Uterus (tissue), 3 donors: ENCODE measurements at regions not wholly inside any gene's neighbourhood (a gene's known extent, or its start where the extent isn't known, plus 50 kb on each side); places are given as distances from the start of the nearest gene placed in this dataset.
A peak's percentile ranks its signal among the peaks of the same experiment; 100 is the strongest.

Source experiments
- DNase-seq, 2 donors: peaks; one replicate each; pipeline ENCODE4 v3.0.0-alpha.2; 2019 to 2020
- H3K27ac ChIP-seq, 2 donors: fragments of 200-600 bp; sonication (generic); 1 replicate in 1 of 2; 2 replicates in 1 of 2; pipeline ENCODE4 v1.5.1; 2016 to 2018
- H3K27me3 ChIP-seq, 2 donors: fragments of 200-600 bp; sonication (generic); one replicate each; pipeline ENCODE4 v1.5.1; 2018 to 2019; ENCODE audit warnings: control low read depth in 1 of 2
- H3K36me3 ChIP-seq, 2 donors: fragments of 200-600 bp; sonication (generic); one replicate each; pipeline ENCODE4 v1.5.1; 2019; ENCODE audit warnings: control low read depth in 1 of 2
- H3K4me1 ChIP-seq, 2 donors: fragments of 200-600 bp; sonication (generic); one replicate each; pipeline ENCODE4 v1.5.1; 2018 to 2019; ENCODE audit warnings: control low read depth in 1 of 2
- H3K4me3 ChIP-seq, 2 donors: fragments of 200-600 bp; sonication (generic); 1 replicate in 1 of 2; 2 replicates in 1 of 2; pipeline ENCODE4 v1.5.1; 2018 to 2019; ENCODE audit warnings: mild to moderate bottlenecking in 1 of 2
- H3K9me3 ChIP-seq, 2 donors: fragments of 200-600 bp; sonication (generic); one replicate each; pipeline ENCODE4 v1.5.1; 2019; ENCODE audit warnings: control low read depth in 1 of 2
- POLR2A ChIP-seq, 2 donors: fragments of 450-650 bp; IDR thresholded peaks; one replicate each; pipeline ENCODE4 v1.6.1; 2016; ENCODE audit warnings: antibody characterized with exemption in 2 of 2, mild to moderate bottlenecking in 1 of 2, moderate library complexity in 1 of 2
- intact Hi-C: fragments of 100-400 bp; cut with DNase I; formaldehyde crosslinking; loops from one replicate; pipeline ENCODE4 v1.15.1; 2023; ENCODE audit warnings: low total_unique reads
- TF ChIP-seq, protein P1 (sequence below), 4 experiments: fragments of 200-600 bp in 2 of 4; fragments of 450-650 bp in 2 of 4; sonication (generic) in 2 of 4; IDR thresholded peaks; one replicate each; pipeline ENCODE4 v1.5.1; 2016 to 2019; ENCODE audit warnings: antibody characterized with exemption in 4 of 4, mild to moderate bottlenecking in 2 of 4, moderate library complexity in 1 of 4
- donor health status: DM: yes; HTN: yes; CAD: no.

DNA sequence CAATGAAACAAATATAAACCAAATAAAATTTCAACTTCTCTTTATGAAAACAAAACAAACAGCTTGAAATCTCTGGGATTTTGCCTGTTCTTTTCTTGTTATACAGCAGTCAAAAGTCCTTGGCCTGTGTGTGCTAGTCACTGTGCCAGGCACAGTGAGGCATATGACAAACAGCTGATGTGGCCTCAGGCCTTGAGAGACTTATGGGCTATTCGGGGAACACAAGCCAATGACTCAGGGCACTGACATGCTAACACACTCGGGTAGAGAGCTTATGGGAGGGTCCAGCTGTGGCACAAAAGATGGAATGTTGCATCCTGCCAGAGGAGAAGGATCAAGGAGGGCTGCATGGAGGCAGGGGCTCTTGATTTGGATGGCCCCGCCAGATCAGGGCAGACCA lies 95.4 kb upstream of the NKX2-2 start:
- no peak overlapping the region for H3K27ac ChIP-seq
- intact Hi-C loops, result no loop called here

DNA sequence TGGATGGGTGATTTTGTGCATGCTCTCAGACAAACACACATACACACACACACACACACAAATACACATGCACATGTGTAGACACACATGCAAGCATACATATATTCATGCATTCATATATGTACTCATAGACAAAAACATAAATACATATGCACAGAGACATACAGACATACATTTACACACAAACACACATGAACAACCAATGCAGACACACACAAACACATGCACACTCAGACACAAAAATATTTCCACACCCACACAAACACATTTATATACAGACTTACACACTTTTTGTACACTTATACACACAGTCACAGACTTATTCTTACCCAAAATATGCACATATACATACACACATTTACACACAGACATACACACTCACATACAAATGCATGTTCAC lies 94.9 kb upstream of the NKX2-2 start:
- Histone ChIP-seq H3K27me3 (no peaks in the 10 kb centered on the region), H3K36me3 (no peaks in the 10 kb centered on the region), H3K9me3 (no peaks in the 10 kb centered on the region), H3K4me3 (no peak overlapping the region), H3K27ac (no peak overlapping the region), H3K4me1 (no peaks in the 10 kb centered on the region)
- intact Hi-C loops, result no loop called here
- DNase-seq, result no peak
- no peak for TF ChIP-seq POLR2A (IDR thresholded peaks at IDR 0.05)
- TF ChIP-seq, protein P1, sequence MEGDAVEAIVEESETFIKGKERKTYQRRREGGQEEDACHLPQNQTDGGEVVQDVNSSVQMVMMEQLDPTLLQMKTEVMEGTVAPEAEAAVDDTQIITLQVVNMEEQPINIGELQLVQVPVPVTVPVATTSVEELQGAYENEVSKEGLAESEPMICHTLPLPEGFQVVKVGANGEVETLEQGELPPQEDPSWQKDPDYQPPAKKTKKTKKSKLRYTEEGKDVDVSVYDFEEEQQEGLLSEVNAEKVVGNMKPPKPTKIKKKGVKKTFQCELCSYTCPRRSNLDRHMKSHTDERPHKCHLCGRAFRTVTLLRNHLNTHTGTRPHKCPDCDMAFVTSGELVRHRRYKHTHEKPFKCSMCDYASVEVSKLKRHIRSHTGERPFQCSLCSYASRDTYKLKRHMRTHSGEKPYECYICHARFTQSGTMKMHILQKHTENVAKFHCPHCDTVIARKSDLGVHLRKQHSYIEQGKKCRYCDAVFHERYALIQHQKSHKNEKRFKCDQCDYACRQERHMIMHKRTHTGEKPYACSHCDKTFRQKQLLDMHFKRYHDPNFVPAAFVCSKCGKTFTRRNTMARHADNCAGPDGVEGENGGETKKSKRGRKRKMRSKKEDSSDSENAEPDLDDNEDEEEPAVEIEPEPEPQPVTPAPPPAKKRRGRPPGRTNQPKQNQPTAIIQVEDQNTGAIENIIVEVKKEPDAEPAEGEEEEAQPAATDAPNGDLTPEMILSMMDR (IDR thresholded peaks at IDR 0.05), result no peak

More for the DNA sequence above, 95.4 kb upstream of the NKX2-2 start:
- no peaks in the 10 kb centered on the region for H3K27me3 ChIP-seq
- H3K4me3 ChIP-seq, result no peak overlapping the region
- no peaks in the 10 kb centered on the region for H3K9me3 ChIP-seq
- H3K4me1 ChIP-seq, result no peaks in the 10 kb centered on the region
- no peak for DNase-seq
- no peak for TF ChIP-seq POLR2A (IDR thresholded peaks at IDR 0.05)
- TF ChIP-seq, protein P1 (IDR thresholded peaks at IDR 0.05), result no peak
- no peaks in the 10 kb centered on the region for H3K36me3 ChIP-seq

DNA sequence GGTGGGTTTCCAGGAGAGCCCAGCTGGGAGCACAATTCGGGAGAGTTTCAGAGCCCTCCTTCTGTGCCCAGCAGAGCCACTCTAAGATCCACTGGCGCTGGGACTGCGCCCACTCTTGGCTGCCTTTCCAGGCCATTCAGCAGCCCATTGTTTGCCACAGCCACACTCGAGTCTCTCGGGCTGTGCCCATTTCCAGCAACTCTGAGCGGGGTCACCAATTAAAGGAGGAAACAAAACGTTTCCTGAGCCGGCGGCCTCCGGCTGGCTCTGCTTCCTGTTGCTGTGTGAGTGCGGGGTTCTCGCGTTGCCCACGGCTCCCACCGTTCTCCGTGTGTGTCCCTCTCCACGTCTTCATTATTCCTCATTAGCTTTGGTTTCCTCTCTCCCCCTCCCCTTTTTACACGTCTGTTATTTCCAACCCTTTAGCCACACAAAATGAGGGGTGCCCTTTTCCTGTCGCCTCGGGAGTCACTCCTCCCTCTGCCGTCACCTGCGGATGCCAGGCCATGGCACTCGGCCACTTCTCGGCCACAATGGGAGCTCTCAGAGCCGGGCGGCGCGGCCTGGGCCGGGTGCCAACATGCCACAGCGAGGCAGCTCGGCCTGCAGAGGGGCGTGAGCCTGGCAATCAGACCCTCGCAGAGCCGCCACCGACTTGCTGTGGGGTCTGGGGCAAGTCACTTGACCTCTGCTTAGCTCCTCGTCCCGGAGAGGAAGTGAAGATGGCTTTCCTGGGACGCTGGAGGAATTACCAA lies 94.3 kb upstream of the NKX2-2 start:
- DNase-seq, result peak in 1 of 2 donors; percentile 20
- Histone ChIP-seq H3K4me1 (no peaks in the 10 kb centered on the region), H3K9me3 (no peaks in the 10 kb centered on the region), H3K36me3 (no peaks in the 10 kb centered on the region), H3K4me3 (no peak overlapping the region), H3K27me3 (no peaks in the 10 kb centered on the region), H3K27ac (no peak overlapping the region)
- intact Hi-C loops, result no loop called here
- TF ChIP-seq, protein P1 (IDR thresholded peaks at IDR 0.05), result no peak
- no peak for TF ChIP-seq POLR2A (IDR thresholded peaks at IDR 0.05)

DNA sequence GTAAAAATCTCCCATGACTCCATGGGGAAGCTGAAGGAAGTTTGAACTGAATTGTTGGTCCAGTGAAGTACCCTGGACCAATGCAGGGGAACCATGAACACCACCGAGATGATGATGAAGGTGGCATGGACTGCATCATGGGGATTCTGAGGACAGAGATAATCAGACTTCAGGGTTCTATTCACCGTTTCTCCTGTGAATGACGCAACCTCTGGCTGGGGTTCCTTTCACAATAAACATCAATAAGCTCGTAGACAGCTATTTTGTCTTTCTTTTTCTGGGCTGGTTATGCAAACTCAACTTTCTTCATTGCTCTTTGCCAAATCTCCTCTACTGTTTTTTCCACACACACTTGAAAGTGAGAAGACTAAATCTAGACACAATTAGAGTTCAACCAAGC lies 87.9 kb upstream of the NKX2-2 start:
- Histone ChIP-seq H3K36me3 (no peaks in the 10 kb centered on the region), H3K9me3 (no peaks in the 10 kb centered on the region), H3K4me3 (no peak overlapping the region), H3K27ac (no peak overlapping the region), H3K4me1 (no peaks in the 10 kb centered on the region), H3K27me3 (no peaks in the 10 kb centered on the region)
- DNase-seq, result no peak
- intact Hi-C loops, result no loop called here
- TF ChIP-seq, protein P1 (IDR thresholded peaks at IDR 0.05), result no peak
- no peak for TF ChIP-seq POLR2A (IDR thresholded peaks at IDR 0.05)

DNA sequence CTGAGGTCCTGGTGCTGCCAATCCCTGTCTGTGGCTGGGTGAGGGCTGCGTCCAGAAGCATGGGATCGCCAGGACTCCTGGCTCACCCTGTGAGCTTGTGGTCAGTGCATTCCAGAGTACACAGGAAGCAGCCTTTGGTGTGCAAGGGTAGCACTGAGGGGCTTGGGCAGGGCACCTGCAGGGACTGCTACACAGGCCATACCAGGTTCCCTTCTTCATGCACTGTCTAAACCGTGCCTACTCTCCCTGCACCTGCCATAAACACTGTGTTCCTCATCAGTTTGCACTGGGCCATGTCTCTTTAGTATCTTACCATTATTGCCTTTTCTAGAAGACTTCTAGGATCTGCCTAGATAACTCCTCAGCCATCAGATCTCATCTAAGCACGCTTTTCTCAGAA lies 72.8 kb upstream of the NKX2-2 start:
- no peak for DNase-seq
- H3K4me3 ChIP-seq, result no peak overlapping the region
- no peaks in the 10 kb centered on the region for H3K4me1 ChIP-seq
- TF ChIP-seq, protein P1 (IDR thresholded peaks at IDR 0.05), result no peak
- TF ChIP-seq POLR2A (IDR thresholded peaks at IDR 0.05), result no peak
- H3K27me3 ChIP-seq, result no peaks in the 10 kb centered on the region
- H3K9me3 ChIP-seq, result no peaks in the 10 kb centered on the region
- intact Hi-C loops, result no loop called here
- no peaks in the 10 kb centered on the region for H3K36me3 ChIP-seq
- H3K27ac ChIP-seq, result no peak overlapping the region
